Mesothelial cell of epicardium (in vitro differentiated cells): ENCODE measurements at regions not wholly inside any gene's neighbourhood (a gene's known extent, or its start where the extent isn't known, plus 50 kb on each side); places are given as distances from the start of the nearest gene placed in this dataset.

Experiments
- DNase-seq, 2 experiments: peaks; one replicate each; pipeline ENCODE4 v3.0.0; 2021; ENCODE audit warnings: low spot score in 2 of 2; ENCODE audit not compliant: unreplicated experiment in 2 of 2
- H3K27ac Mint-ChIP-seq: 2 replicates; pipeline ENCODE4 v1.8.0; 2021; ENCODE audit warnings: mixed read lengths
- H3K27me3 Mint-ChIP-seq: 2 replicates; pipeline ENCODE4 v1.8.0; 2021; ENCODE audit warnings: low read depth, mixed read lengths
- H3K36me3 Mint-ChIP-seq: 2 replicates; pipeline ENCODE4 v1.8.0; 2021; ENCODE audit warnings: mixed read lengths
- H3K4me1 Mint-ChIP-seq: 2 replicates; pipeline ENCODE4 v1.8.0; 2021; ENCODE audit warnings: mixed read lengths
- H3K4me3 Mint-ChIP-seq: 2 replicates; pipeline ENCODE4 v1.8.0; 2021; ENCODE audit warnings: mild to moderate bottlenecking, moderate library complexity, mixed read lengths
- H3K9me3 Mint-ChIP-seq: 2 replicates; pipeline ENCODE4 v1.8.0; 2021; ENCODE audit warnings: mixed read lengths
- CTCF ChIP-seq: fragments of 200-600 bp; sonication (generic); IDR thresholded peaks from one replicate; pipeline ENCODE4 v1.5.0; 2021; ENCODE audit warnings: antibody characterized with exemption; ENCODE audit not compliant: unreplicated experiment

- Mint-ChIP-seq H3K27me3 (no peaks in the 10 kb centered on the region), H3K4me1 (peaks cover 21% of the 10 kb centered on the region), H3K4me3 (no peak overlapping the region), H3K36me3 (no peaks in the 10 kb centered on the region), H3K27ac (peak overlapping the region; percentile 17), H3K9me3 (peaks cover 12% of the 10 kb centered on the region)
- TF ChIP-seq CTCF: peak; percentile 69
- DNase-seq: no peak
These were observed 58.3 kb upstream of the EEA1 start for GRCh38 chr12:92987362-92987761.

- H3K4me3 Mint-ChIP-seq: no peak overlapping the region
- H3K4me1 Mint-ChIP-seq: peaks cover 21% of the 10 kb centered on the region
- peaks cover 8% of the 10 kb centered on the region for H3K9me3 Mint-ChIP-seq
- H3K27ac Mint-ChIP-seq: peak overlapping the region; percentile 17
- TF ChIP-seq CTCF: no peak
- no peak for DNase-seq
- H3K27me3 Mint-ChIP-seq: no peaks in the 10 kb centered on the region
- no peaks in the 10 kb centered on the region for H3K36me3 Mint-ChIP-seq
These were observed 58.9 kb upstream of the EEA1 start for GRCh38 chr12:92987846-92988621.

DNA sequence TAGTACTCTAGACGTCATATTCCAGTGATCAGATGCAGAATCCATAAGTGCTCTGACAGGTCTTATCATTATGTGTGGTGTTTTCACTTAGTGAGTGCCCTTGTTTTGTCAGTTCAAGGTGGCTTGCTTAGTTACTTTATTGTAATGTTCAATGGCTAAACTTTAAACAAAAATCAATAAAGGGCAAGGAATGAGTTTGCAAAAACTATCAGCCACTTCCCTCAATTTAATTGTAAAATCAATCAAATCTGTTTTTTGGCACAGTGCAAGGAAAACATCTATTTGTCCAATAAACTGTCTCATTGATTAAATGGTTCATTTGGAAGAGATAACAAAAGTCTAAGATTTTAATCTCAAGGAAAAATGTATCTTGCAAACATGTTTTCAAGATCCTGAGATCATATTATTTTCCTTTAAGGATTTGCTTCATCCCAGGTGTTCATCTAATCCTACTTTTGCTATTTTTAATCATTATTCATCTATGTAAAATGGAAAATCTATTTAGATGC lies 59.6 kb upstream of the EEA1 start:
- Mint-ChIP-seq H3K27ac (no peak overlapping the region), H3K27me3 (no peaks in the 10 kb centered on the region), H3K4me1 (peaks cover 21% of the 10 kb centered on the region), H3K36me3 (peaks cover 3% of the 10 kb centered on the region), H3K9me3 (peaks cover 8% of the 10 kb centered on the region), H3K4me3 (no peak overlapping the region)
- no peak for TF ChIP-seq CTCF
- DNase-seq: no peak

DNA sequence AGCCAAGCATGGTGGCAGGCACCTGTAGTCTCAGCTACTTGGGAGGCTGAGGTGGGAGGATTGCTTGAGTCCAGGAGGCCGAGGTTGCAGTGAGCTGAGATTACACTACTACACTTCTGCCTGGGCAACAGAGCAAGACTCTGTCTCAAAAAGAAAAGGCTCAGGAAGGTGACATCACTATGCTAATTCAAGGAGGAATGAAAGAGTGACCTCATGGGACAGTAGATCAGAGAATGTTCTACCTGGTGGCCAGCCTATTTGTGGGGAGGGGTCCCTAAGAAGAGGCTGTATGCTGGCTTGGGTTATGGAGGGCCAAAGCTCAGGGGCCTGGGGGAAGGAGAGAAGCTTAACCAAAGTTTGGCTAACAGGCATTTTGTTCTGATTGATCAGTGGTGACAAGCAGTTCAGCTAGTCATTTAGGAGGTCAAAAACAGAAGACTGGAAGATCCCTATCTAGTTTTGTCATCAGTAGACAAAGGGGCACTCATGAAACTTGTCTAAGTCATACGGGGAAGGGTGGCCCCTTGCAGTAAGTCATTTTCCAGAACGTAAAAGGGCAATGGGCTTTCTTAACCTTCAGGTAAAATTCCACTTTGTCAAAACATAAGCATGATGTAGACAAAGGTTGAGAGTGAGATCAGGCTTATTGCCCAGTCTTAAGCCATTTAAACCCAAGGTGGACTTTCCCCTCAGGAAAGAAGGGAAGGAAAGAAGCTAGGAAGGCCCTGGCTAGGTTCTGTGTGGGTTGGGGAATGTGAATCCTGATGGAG lies 60.8 kb upstream of the EEA1 start:
- TF ChIP-seq CTCF: no peak
- H3K4me1 Mint-ChIP-seq: peaks cover 21% of the 10 kb centered on the region
- peaks cover 3% of the 10 kb centered on the region for H3K36me3 Mint-ChIP-seq
- no peak for DNase-seq
- H3K4me3 Mint-ChIP-seq: no peak overlapping the region
- no peak overlapping the region for H3K27ac Mint-ChIP-seq
- H3K9me3 Mint-ChIP-seq: peaks cover 5% of the 10 kb centered on the region
- no peaks in the 10 kb centered on the region for H3K27me3 Mint-ChIP-seq

DNA sequence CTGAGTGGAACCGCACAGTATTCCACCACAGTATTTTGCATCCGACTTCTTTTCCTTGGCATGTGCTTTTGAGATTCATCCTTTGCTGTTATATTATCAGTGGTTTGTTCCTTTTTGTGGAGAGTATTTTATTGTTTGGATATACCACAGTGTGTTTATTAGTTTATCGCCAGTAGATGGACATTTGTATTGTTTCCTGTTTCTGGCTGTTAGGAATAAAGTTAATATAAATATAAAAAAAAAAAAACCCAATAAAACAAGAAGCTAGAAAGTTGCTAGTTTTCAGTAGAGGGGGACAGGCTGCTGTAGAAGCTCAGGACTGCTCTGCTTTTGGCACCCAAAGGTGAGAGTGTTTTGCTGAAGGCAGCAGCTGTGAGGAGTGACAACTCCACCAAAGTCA lies 62.0 kb upstream of the EEA1 start:
- Mint-ChIP-seq H3K9me3 (peaks cover 5% of the 10 kb centered on the region), H3K4me3 (no peak overlapping the region), H3K27ac (no peak overlapping the region), H3K36me3 (peaks cover 3% of the 10 kb centered on the region), H3K27me3 (no peaks in the 10 kb centered on the region), H3K4me1 (peaks cover 21% of the 10 kb centered on the region)
- no peak for TF ChIP-seq CTCF
- no peak for DNase-seq
